ENCODE measurements at regions not wholly inside any gene's neighbourhood (a gene's known extent, or its start where the extent isn't known, plus 50 kb on each side); places are given as distances from the start of the nearest gene placed in this dataset.

DNA sequence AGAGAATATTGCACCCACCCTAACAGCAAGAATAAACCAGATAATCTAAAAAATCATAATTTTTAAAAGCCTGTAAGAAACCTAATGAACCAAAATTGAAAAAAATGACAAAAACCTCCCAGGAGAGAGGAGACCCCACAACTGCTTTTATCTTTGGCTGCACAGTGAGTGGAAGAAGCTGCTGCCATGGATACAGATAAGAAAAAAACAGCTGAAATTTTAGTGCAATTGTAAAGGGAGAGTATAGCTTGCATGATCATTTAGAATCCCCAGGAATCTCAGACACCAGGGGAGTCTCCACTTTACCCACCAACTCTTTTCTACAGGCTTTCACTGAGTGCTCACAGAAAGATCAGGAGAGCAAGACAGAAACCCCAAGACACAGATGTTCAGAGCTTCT lies 338.1 kb upstream of the NCKAP5 start:
- no peaks in the 10 kb centered on the region for H4K20me1 ChIP-seq (ENCODE audit: insufficient read depth)
- no peak overlapping the region for H2AFZ ChIP-seq (ENCODE audit: low read depth, low read length, poor library complexity, severe bottlenecking)
- no peaks in the 10 kb centered on the region for H3K79me2 ChIP-seq (ENCODE audit: insufficient read depth, low read length)
- H3K4me2 ChIP-seq (ENCODE audit: low read length): no peak overlapping the region
- H3K36me3 ChIP-seq (ENCODE audit: control insufficient read depth in 1 of 2, insufficient read depth in 2 of 2, low read length in 2 of 2): no peaks in the 10 kb centered on the region
- ATAC-seq: no peak
- no peaks in the 10 kb centered on the region for H3K9me3 ChIP-seq (ENCODE audit: control insufficient read depth in 1 of 2, insufficient read depth in 1 of 2, low read depth in 1 of 2, low read length in 2 of 2)
- H3K4me1 ChIP-seq (ENCODE audit: control insufficient read depth in 1 of 2, insufficient read depth in 2 of 2, low read length in 2 of 2): no peaks in the 10 kb centered on the region
- no peak overlapping the region for H3K4me3 ChIP-seq (replicated peaks in 1 of 2; ENCODE audit: low read depth in 1 of 2, low read length in 2 of 2)
- ChIA-PET CTCF (no interaction called here), POLR2A (no interaction called here), RAD21 (ENCODE audit: low non-redundant PET in 1 of 2, low total read pairs in 2 of 2, uncharacterized antibody in 2 of 2, unreplicated experiment in 2 of 2) (no interaction called here)
- BruUV-seq (replicated peaks): no TSS peak
- intact Hi-C loops (cut with micrococcal nuclease): no loop called here
- H3K27ac ChIP-seq (ENCODE audit: low read depth, low read length): no peak overlapping the region
- DNase-seq (ENCODE audit: low read depth, low spot score): no peak
- H3K27me3 ChIP-seq (ENCODE audit: insufficient read depth, low read length): peaks cover 3% of the 10 kb centered on the region; the same call in 1 of the 2 replicates
- H3K9me2 ChIP-seq (ENCODE audit: insufficient read depth): no peaks in the 10 kb centered on the region
- H3K9ac ChIP-seq (ENCODE audit: low read length): no peak overlapping the region
- TF ChIP-seq, protein P1, sequence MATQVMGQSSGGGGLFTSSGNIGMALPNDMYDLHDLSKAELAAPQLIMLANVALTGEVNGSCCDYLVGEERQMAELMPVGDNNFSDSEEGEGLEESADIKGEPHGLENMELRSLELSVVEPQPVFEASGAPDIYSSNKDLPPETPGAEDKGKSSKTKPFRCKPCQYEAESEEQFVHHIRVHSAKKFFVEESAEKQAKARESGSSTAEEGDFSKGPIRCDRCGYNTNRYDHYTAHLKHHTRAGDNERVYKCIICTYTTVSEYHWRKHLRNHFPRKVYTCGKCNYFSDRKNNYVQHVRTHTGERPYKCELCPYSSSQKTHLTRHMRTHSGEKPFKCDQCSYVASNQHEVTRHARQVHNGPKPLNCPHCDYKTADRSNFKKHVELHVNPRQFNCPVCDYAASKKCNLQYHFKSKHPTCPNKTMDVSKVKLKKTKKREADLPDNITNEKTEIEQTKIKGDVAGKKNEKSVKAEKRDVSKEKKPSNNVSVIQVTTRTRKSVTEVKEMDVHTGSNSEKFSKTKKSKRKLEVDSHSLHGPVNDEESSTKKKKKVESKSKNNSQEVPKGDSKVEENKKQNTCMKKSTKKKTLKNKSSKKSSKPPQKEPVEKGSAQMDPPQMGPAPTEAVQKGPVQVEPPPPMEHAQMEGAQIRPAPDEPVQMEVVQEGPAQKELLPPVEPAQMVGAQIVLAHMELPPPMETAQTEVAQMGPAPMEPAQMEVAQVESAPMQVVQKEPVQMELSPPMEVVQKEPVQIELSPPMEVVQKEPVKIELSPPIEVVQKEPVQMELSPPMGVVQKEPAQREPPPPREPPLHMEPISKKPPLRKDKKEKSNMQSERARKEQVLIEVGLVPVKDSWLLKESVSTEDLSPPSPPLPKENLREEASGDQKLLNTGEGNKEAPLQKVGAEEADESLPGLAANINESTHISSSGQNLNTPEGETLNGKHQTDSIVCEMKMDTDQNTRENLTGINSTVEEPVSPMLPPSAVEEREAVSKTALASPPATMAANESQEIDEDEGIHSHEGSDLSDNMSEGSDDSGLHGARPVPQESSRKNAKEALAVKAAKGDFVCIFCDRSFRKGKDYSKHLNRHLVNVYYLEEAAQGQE (IDR thresholded peaks at IDR 0.05; ENCODE audit: low read depth): no peak
- TF ChIP-seq ZFX (IDR thresholded peaks at IDR 0.05) (no peak), POLR2AphosphoS5 (IDR thresholded peaks at IDR 0.05; ENCODE audit: low read depth, low read length) (no peak)

DNA sequence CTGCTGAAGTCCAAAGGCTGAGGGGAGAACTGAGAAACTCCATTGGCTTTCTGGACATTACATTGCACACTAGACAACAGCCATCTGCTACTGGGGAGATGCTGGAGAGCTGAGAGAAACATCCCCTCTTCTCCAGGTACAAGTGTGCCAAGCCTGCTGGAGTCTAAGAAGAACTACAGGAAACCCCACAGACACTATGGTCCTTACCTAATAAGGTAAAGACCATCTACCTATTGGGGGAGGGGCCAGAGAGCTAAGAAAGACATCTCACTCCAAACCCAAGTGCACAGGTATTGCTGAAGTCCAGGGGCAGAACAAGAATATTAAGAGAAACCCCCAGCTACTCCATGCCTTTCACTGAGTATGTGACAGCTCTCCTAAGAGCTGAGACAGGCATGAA lies 338.7 kb upstream of the NCKAP5 start:
- CTCF ChIA-PET: no interaction called here
- intact Hi-C loops (cut with micrococcal nuclease): no loop called here
- Histone ChIP-seq H3K4me3 (replicated peaks in 1 of 2; ENCODE audit: low read depth in 1 of 2, low read length in 2 of 2) (no peak overlapping the region), H3K4me1 (ENCODE audit: control insufficient read depth in 1 of 2, insufficient read depth in 2 of 2, low read length in 2 of 2) (no peaks in the 10 kb centered on the region), H3K27me3 (ENCODE audit: insufficient read depth, low read length) (0 out of 2 replicates have a peak, but pooled peaks cover 3% of the 10 kb centered on the region), H3K79me2 (ENCODE audit: insufficient read depth, low read length) (no peaks in the 10 kb centered on the region), H2AFZ (ENCODE audit: low read depth, low read length, poor library complexity, severe bottlenecking) (no peak overlapping the region), H3K9ac (ENCODE audit: low read length) (no peak overlapping the region), H3K27ac (ENCODE audit: low read depth, low read length) (no peak overlapping the region), H3K4me2 (ENCODE audit: low read length) (no peak overlapping the region), H3K9me2 (ENCODE audit: insufficient read depth) (no peaks in the 10 kb centered on the region), H3K36me3 (ENCODE audit: control insufficient read depth in 1 of 2, insufficient read depth in 2 of 2, low read length in 2 of 2) (no peaks in the 10 kb centered on the region), H3K9me3 (ENCODE audit: control insufficient read depth in 1 of 2, insufficient read depth in 1 of 2, low read depth in 1 of 2, low read length in 2 of 2) (no peaks in the 10 kb centered on the region), H4K20me1 (ENCODE audit: insufficient read depth) (no peaks in the 10 kb centered on the region)
- POLR2A ChIA-PET: no interaction called here
- ATAC-seq (no peak), DNase-seq (ENCODE audit: low read depth, low spot score) (no peak)
- no TSS peak for BruUV-seq (replicated peaks)
- RAD21 ChIA-PET (ENCODE audit: low non-redundant PET in 1 of 2, low total read pairs in 2 of 2, uncharacterized antibody in 2 of 2, unreplicated experiment in 2 of 2): no interaction called here
- TF ChIP-seq ZNF274 (IDR thresholded peaks at IDR 0.05; ENCODE audit: low read depth, low read length) (no peak), FOSL1 (IDR thresholded peaks at IDR 0.05; ENCODE audit: low read depth) (no peak), SRF (IDR thresholded peaks at IDR 0.05; ENCODE audit: low read depth) (no peak), MAX (IDR thresholded peaks at IDR 0.05) (no peak), EZH2phosphoT487 (IDR thresholded peaks at IDR 0.05; ENCODE audit: borderline replicate concordance) (no peak), POLR2A (IDR thresholded peaks at IDR 0.05; ENCODE audit: borderline replicate concordance, extremely low read depth, insufficient read depth, insufficient read length) (no peak), TCF7L2 (IDR thresholded peaks at IDR 0.05; ENCODE audit: borderline replicate concordance, extremely low read depth, insufficient read depth, insufficient read length) (no peak), JUND (IDR thresholded peaks at IDR 0.05) (no peak), POLR2AphosphoS5 (IDR thresholded peaks at IDR 0.05; ENCODE audit: low read depth, low read length) (no peak), ZBTB33 (IDR thresholded peaks at IDR 0.05; ENCODE audit: extremely low read depth, insufficient replicate concordance, low read length) (no peak), SIN3A (IDR thresholded peaks at IDR 0.05; ENCODE audit: low read depth) (no peak)
